VCaP (cell line): ENCODE measurements at regions not wholly inside any gene's neighbourhood (a gene's known extent, or its start where the extent isn't known, plus 50 kb on each side); places are given as distances from the start of the nearest gene placed in this dataset.

Source experiments
- H3K27ac ChIP-seq: fragments of 450-650 bp; 2 replicates; pipeline ENCODE4 v1.5.1; 2017
- TF ChIP-seq, protein P1 (sequence below): fragments of 450-650 bp; conservative IDR thresholded peaks from 2 replicates; pipeline ENCODE4 v1.5.1; 2017; ENCODE audit warnings: mild to moderate bottlenecking, moderate library complexity

DNA sequence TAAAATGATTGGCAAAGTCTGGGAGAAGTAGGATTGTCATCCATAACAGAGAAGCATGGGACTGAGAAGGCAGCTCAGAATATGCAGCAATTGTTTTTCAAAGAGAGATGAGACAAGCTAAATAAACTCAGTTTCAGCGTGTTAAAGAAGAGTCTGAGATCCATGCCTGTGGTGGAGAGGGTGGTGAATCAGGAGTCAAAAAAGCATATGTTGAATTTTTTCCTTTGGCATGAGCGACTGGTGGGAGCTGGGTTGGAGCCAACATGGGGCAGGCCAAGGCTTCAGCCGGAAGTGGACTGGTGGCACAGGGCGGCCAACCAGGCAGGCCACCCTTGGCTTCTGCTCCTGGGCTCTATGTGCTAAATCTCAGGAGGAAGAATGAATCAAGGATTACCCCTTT, 102.0 kb downstream of the SST start:
- no peak overlapping the region for H3K27ac ChIP-seq
- TF ChIP-seq, protein P1, sequence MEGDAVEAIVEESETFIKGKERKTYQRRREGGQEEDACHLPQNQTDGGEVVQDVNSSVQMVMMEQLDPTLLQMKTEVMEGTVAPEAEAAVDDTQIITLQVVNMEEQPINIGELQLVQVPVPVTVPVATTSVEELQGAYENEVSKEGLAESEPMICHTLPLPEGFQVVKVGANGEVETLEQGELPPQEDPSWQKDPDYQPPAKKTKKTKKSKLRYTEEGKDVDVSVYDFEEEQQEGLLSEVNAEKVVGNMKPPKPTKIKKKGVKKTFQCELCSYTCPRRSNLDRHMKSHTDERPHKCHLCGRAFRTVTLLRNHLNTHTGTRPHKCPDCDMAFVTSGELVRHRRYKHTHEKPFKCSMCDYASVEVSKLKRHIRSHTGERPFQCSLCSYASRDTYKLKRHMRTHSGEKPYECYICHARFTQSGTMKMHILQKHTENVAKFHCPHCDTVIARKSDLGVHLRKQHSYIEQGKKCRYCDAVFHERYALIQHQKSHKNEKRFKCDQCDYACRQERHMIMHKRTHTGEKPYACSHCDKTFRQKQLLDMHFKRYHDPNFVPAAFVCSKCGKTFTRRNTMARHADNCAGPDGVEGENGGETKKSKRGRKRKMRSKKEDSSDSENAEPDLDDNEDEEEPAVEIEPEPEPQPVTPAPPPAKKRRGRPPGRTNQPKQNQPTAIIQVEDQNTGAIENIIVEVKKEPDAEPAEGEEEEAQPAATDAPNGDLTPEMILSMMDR, result no peak

DNA sequence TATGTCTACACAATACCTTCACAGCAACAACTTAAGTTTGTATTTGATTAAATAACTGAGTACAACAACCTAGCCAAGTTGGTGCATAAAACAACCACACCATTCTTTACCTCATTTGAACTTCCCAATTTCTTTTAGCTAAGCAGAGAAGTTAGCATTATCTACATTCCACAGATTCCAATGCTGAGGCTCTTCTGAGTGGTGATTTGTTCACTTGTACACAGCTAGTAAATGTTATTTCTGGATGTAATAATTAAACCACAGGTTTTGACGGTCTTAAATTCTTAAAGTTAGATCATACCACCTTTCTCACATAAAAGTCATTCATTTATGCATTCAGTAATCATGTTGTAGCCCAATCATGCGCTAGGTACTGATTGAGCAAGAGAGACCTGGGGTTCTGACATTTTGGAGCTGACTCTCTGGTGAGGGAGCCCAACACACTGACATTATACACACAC, 102.5 kb downstream of the SST start:
- TF ChIP-seq, protein P1, result no peak
- no peak overlapping the region for H3K27ac ChIP-seq

DNA sequence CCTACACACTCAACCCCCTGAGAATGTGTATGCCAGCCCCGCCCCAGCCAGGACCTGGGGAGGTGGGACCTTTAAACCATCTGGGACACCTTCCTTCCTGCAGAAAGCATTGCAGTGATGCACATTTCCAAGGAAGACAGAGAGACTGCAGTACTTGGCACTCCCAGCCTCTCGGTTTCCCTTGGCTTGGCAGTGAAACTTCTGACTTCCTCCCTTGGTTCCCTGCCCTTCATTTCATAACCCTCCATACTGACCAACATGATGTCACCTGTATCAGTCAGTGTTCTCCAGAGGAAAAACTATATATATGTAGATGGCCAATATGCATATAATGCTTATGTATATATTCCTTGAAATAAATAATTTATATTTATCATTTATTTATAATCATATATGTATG, 103.2 kb downstream of the SST start:
- TF ChIP-seq, protein P1, result no peak
- no peak overlapping the region for H3K27ac ChIP-seq

DNA sequence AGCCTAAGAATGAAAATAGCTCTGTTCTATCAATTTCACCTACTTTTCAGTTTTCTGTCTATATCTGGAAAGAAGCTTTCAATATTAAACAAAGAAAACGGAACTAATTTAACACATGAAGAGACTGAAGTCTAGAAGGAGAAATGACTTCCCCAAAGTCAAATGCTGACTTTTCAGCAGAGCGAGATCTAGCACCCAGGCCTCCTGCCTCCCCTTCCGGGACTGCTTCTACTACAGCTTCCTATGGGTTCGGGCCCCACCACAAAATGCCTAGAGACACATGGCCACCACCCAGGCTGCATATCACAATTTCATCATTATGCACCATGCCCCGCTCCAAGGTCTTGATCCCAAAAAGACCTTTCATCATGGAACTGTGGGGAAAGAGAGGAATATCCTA, 104.5 kb downstream of the SST start:
- H3K27ac ChIP-seq, result no peak overlapping the region
- TF ChIP-seq, protein P1, result no peak

DNA sequence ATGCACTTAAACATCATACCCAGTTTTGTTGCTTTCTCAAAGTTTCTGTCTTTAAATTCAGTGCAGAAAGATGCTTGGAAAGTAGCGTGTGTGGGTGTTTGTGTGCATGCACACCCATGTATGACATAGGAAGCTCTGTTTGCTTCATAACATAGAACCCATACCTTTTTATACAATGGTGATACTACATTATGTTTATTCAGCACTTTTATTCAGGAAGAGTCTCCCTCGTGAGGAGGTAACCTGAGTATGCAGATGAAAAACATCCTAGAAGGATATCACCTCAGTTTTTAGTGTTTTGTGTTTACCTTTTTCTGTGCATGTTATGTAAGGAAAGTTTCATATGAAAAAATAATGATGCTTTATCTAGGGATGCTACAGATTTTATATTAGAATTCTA, 111.2 kb downstream of the SST start:
- TF ChIP-seq, protein P1, result no peak

DNA sequence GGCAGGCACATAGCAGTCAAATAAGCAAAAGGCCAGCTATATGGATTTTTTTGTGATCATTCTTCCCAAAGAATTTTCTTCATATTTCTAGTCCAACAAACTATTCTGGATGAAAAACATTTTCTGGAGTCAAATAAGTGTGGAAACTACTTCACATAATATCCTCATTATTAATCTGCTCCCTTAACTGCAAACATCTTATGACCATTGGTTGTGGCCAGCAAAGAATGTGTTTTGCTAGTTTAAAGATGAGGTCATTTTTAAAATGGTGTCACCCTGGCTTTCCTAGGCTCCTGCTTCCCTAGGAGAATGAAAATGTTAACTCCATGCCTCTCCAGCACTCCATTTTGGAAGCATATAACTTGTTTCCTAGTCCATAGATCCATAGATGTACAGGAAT, 118.8 kb downstream of the SST start:
- TF ChIP-seq, protein P1, result no peak
- H3K27ac ChIP-seq, result no peak overlapping the region

More for the DNA sequence above, 111.2 kb downstream of the SST start:
- H3K27ac ChIP-seq, result no peak overlapping the region

DNA sequence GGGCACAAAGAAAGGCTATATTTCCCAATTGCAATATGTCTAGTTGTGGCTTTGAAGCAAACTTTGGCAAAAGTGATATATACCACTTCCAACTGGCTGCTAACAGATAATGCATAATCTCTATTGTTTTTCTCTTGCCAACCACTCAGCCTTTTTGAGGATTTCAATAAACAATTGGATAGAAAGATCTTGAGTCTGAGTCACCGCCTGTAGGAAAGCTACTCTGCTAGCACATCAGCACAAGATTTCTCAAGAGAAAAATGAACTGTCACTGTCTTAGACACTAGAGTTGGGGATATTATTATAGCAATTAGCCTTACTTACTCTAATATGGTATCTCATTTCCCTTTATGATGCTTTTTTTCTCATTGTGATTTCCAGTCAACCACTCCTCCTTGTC, 119.7 kb downstream of the SST start:
- no peak overlapping the region for H3K27ac ChIP-seq
- TF ChIP-seq, protein P1, result no peak

DNA sequence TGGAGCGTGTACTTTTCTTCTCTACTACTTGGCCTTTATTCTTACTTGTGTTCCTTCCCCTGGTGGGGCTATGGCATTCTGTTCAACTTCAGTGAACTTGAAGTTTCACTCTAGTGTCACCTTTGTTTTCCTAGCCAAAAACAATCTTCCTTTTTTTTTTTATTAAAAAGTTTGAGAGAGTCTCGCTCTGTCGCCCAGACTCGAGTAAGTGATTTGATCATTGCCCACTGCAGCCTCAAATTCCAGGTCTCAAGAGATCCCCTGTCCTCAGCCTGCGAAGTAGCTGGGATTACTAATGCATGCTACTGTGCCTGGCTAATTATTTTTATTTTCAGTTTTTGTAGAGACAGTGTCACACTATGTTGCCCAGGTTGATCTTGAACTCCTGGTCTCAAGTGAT, 124.8 kb downstream of the SST start:
- TF ChIP-seq, protein P1, result no peak
- no peak overlapping the region for H3K27ac ChIP-seq
